GM12892 (cell line): ENCODE measurements at regions not wholly inside any gene's neighbourhood (a gene's known extent, or its start where the extent isn't known, plus 50 kb on each side); places are given as distances from the start of the nearest gene placed in this dataset.

Source experiments
- DNase-seq: peaks from one replicate; pipeline ENCODE4 v3.0.0; 2011; ENCODE audit not compliant: insufficient read length
- FAIRE-seq: peaks from 2 replicates; lab custom pipeline; 2011; peaks lifted over from hg19 to GRCh38; lab: Jason Lieb, UNC
- POLR2A ChIP-seq: IDR thresholded peaks from 2 replicates; pipeline ENCODE4 v1.6.1; 2011; ENCODE audit warnings: low read depth, low read length, control low read depth
- POLR2AphosphoS5 ChIP-seq: IDR thresholded peaks from 2 replicates; pipeline ENCODE4 v1.6.1; 2011; ENCODE audit warnings: low read depth, low read length, control low read depth
- TAF1 ChIP-seq: IDR thresholded peaks from 2 replicates; pipeline ENCODE4 v1.6.1; 2011; ENCODE audit warnings: low read depth, mild to moderate bottlenecking, control low read depth, low read length, borderline replicate concordance

DNA sequence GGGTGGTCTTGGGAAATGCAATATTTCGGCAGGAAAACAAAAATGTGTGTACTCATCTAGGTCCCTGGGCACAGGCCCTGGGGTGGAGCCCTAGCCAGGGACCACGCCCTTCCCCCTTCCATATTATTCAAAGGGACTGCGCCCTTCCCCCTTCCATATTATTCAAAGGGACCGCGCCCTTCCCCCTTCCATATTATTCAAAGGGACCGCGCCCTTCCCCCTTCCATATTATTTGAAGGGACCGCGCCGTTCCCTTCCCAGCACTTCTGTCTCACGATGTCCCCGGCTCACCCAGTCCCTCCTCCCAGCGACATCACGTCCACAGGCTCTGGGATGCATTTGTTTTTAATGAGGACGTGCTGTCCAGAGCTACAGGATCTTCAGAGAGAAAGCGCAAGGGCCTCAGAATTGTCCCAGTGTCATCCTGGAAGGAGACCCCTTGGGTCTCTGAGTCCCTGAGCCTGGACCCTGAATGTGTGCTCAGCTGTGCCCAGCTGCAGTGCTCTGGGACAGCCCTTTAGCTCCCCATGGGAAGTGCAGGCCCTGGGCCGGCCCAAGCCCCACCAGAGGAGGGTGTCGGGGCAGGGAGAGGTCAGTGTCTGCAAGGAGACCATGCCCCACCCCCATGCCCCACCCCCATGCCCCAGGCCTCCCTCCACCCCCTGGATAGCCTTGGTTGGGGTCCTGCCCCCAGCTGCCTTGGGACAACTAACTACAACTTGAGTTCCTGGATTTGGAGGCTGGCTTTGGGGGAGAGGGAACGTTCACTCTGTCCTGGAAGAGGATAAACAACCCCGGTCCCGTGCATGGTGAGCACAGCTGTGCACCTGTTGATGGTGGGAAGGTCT is 810.0 kb downstream of the BRD1 start:
- no peak for FAIRE-seq
- TF ChIP-seq TAF1 (no peak), POLR2A (no peak)

DNA sequence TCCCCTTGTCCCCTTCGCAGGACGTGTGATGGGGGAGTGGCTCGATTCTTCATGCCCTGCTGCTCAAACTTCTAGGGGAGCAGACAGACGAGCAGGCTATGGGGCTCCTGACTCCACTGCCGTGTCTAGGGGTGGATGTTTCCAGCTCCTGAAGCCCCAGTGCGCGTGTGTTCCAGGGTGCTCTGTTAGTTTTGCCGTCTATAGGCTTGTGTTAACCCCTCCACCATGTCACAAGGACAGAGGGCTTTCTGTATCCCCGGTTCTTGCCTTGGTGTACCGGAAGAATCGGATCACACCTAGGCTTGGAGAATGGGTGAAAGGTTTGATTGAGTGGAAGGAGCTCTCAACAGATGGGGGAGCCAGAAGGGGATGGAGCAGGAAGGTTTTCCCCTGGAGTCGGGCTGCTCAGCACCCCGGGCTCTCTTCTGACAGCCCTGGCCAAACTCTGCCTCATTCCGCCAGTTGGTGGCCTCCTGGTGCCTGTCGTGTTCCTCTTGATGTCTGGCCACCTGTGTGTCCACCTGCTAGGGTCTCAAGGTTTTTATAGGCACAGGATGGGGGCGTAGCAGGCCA is 810.7 kb downstream of the BRD1 start:
- no peak for DNase-seq
- no peak for FAIRE-seq
- TF ChIP-seq TAF1 (no peak), POLR2A (no peak), POLR2AphosphoS5 (no peak)

More for the DNA sequence above, 810.0 kb downstream of the BRD1 start:
- no peak for DNase-seq

- DNase-seq = no peak
- FAIRE-seq = no peak
- no peak for TF ChIP-seq POLR2AphosphoS5
- no peak for TF ChIP-seq POLR2A
- TF ChIP-seq TAF1 = no peak
These were observed 811.4 kb downstream of the BRD1 start for GRCh38 chr22:49015993-49016908.

DNA sequence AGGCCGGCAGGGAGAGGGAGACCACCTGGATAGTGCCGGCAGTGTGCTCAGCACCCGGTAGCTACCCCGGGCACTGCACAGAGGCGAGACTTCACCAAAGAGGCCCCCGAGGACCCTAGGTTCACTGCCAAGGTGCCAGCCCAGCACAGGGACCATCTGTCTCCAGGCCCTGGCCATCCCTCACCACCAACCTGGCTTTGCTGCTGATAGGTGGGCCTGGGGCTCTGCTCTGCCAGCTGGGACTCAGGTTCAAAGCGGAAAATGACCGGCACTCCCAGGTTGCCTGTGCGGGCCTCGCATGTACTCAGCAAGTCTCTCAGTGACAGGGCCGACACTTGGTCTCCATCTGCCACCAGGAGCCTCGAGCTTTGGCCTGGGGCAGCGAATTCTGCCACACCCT is 812.2 kb downstream of the BRD1 start:
- DNase-seq = no peak
- TF ChIP-seq POLR2AphosphoS5 = no peak
- no peak for TF ChIP-seq POLR2A
- no peak for TF ChIP-seq TAF1
- no peak for FAIRE-seq

- FAIRE-seq (no peak), DNase-seq (no peak)
- TF ChIP-seq POLR2AphosphoS5 (no peak), TAF1 (no peak), POLR2A (no peak)
These were observed 813.2 kb downstream of the BRD1 start for GRCh38 chr22:49014227-49015201.

DNA sequence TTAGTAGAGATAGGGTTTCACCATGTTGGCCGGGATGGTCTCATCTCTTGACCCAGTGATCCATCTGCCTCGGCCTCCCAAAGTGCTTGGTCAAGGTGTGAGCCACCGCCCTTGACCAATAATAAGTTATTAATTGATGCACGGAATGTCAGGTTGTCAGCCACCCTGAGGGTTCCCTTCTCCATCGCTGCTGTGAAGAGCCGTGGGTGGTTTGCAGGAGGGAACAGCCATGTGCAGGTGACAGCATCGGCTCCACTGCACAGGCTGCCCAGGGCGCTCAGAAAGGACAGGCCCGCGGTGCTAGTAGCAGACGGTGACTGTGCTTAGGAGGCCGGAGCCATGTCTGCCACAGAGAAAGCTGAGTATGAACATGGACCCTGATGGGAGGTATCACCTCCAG is 814.0 kb downstream of the BRD1 start:
- FAIRE-seq (no peak), DNase-seq (no peak)
- TF ChIP-seq TAF1 = no peak

- FAIRE-seq (no peak), DNase-seq (no peak)
- no peak for TF ChIP-seq TAF1
- no peak for TF ChIP-seq POLR2AphosphoS5
- no peak for TF ChIP-seq POLR2A
These were observed 814.8 kb downstream of the BRD1 start for GRCh38 chr22:49012712-49013395.

DNA sequence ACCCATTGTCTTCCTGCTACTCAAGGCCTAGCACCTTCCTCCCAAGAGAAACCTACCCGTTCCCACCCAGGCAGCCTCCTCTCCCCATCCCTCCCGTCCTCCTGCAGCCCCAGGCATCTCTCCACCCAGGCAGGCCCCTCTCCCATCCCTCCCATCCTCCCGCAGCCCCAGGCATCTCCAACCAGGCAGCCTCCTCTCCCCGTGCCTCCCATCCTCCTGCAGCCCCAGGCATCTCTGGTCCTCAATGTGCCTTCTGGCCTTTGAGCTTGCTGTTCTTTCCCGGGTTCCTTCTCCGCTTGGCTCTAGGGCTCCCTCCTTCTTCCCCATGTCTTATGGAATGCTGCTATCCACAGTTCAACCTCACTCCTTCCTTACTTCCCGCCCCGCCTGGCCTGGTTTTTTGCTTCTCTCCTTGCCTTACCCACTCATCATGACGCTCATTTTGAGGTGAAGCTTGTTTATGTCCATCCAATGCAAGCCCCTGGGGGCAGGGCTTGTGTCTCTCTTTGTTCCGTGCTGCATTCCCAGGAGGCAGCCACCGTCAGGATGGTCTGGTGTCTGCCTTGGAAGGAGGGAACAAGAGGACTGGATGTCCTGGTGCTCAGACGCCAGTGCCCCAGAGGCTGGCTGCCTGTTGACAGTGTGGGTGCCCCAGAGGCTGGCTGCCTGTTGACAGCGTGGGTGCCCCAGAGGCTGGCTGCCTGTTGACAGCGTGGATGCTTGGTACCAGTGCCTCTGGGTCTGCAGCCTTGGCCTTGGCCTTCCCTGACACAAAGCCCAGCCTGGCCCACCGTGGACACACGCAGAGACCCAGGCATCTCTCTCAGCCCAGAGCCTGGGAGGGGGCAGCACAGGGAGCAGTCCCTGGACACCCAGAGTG is 815.7 kb downstream of the BRD1 start:
- DNase-seq (no peak), FAIRE-seq (no peak)
- TF ChIP-seq POLR2A = no peak
- no peak for TF ChIP-seq POLR2AphosphoS5
- TF ChIP-seq TAF1 = no peak

DNA sequence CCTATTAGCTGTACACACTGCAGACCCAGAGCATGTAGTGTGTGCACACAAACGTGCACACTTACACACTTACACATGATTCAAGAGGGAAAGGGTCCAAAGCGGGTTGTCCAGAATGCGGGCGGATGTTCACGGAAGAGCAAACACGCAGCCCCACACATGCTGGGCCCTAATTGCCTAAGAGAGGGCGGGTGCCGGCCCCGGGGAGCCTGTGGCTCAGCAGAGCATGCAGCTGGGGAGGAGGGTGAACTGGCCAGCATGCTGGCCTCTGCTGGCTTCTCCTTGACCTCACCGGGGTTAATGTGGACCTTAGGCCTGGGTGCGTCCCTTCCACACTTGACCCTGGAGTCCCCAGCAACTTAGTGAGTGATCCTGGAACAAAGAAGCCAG is 816.3 kb downstream of the BRD1 start:
- no peak for DNase-seq
- no peak for FAIRE-seq

More for the DNA sequence above, 816.3 kb downstream of the BRD1 start:
- TF ChIP-seq POLR2AphosphoS5 = no peak
- TF ChIP-seq TAF1 = no peak
- TF ChIP-seq POLR2A = no peak
